ENCODE measurements at regions not wholly inside any gene's neighbourhood (a gene's known extent, or its start where the extent isn't known, plus 50 kb on each side); places are given as distances from the start of the nearest gene placed in this dataset.

DNA sequence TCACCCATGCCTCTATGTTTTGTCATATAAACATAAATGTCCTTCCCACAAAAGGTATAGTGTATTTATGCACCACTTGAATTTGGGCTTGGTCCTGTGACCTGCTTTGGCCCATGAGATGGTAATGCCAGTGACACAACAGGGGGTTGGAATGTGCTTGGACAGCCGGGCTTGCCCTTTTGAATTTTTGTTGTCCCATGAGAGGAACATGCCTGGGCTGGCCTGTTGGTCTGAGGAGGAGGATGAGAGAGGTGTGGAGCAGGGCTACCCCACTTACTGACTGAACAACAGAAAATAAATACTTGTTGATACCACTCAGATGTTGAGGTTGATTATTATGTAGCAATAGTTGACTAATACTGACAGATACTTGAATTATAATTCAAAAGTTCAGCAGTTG, 63.2 kb upstream of the TCF4 start:
- TF ChIP-seq, protein P1, sequence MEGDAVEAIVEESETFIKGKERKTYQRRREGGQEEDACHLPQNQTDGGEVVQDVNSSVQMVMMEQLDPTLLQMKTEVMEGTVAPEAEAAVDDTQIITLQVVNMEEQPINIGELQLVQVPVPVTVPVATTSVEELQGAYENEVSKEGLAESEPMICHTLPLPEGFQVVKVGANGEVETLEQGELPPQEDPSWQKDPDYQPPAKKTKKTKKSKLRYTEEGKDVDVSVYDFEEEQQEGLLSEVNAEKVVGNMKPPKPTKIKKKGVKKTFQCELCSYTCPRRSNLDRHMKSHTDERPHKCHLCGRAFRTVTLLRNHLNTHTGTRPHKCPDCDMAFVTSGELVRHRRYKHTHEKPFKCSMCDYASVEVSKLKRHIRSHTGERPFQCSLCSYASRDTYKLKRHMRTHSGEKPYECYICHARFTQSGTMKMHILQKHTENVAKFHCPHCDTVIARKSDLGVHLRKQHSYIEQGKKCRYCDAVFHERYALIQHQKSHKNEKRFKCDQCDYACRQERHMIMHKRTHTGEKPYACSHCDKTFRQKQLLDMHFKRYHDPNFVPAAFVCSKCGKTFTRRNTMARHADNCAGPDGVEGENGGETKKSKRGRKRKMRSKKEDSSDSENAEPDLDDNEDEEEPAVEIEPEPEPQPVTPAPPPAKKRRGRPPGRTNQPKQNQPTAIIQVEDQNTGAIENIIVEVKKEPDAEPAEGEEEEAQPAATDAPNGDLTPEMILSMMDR (IDR thresholded peaks at IDR 0.05): no peak
- TF ChIP-seq POLR2A (IDR thresholded peaks at IDR 0.05): no peak
